ENCODE measurements at regions not wholly inside any gene's neighbourhood (a gene's known extent, or its start where the extent isn't known, plus 50 kb on each side); places are given as distances from the start of the nearest gene placed in this dataset.

- Histone ChIP-seq H3K27me3 (ENCODE audit: low read length) (no peaks in the 10 kb centered on the region), H2AFZ (ENCODE audit: low read length) (no peak overlapping the region), H3K36me3 (ENCODE audit: insufficient read depth, low read length) (no peaks in the 10 kb centered on the region), H3K9me2 (replicated peaks; ENCODE audit: insufficient read depth, low read length) (no peaks in the 10 kb centered on the region), H3K79me2 (ENCODE audit: low read length) (no peaks in the 10 kb centered on the region), H3K9me3 (ENCODE audit: low read length) (no peaks in the 10 kb centered on the region), H3K27ac (ENCODE audit: low read length) (no peak overlapping the region), H3K4me2 (ENCODE audit: low read depth, low read length, poor library complexity, severe bottlenecking) (no peak overlapping the region), H3K9ac (ENCODE audit: low read length) (no peak overlapping the region), H3K4me3 (ENCODE audit: low read length) (no peak overlapping the region), H3K4me1 (ENCODE audit: low read length) (peaks cover 3% of the 10 kb centered on the region; the same call in 1 of the 2 replicates), H4K20me1 (ENCODE audit: insufficient read depth, low read depth, low read length) (no peaks in the 10 kb centered on the region)
- DNase-seq, result no peak
Observed at GRCh38 chr10:88037623-88038022, 174.2 kb downstream of the PTEN start.

- Histone ChIP-seq H3K27ac (ENCODE audit: low read length) (no peak overlapping the region), H2AFZ (ENCODE audit: low read length) (no peak overlapping the region), H3K79me2 (ENCODE audit: low read length) (no peaks in the 10 kb centered on the region), H3K27me3 (ENCODE audit: low read length) (no peaks in the 10 kb centered on the region), H3K9ac (ENCODE audit: low read length) (no peak overlapping the region), H3K9me3 (ENCODE audit: low read length) (no peaks in the 10 kb centered on the region), H3K4me1 (ENCODE audit: low read length) (peaks cover 3% of the 10 kb centered on the region; the same call in 1 of the 2 replicates), H4K20me1 (ENCODE audit: insufficient read depth, low read depth, low read length) (no peaks in the 10 kb centered on the region), H3K4me2 (ENCODE audit: low read depth, low read length, poor library complexity, severe bottlenecking) (no peak overlapping the region), H3K36me3 (ENCODE audit: insufficient read depth, low read length) (no peaks in the 10 kb centered on the region), H3K9me2 (replicated peaks; ENCODE audit: insufficient read depth, low read length) (no peaks in the 10 kb centered on the region), H3K4me3 (ENCODE audit: low read length) (no peak overlapping the region)
- no peak for DNase-seq
Observed at GRCh38 chr10:88038268-88038667, 174.8 kb downstream of the PTEN start.

GRCh38 chr10:88039496-88040200, 176.2 kb downstream of the PTEN start:
- Histone ChIP-seq H3K4me1 (ENCODE audit: low read length) (peaks cover 3% of the 10 kb centered on the region; the same call in 1 of the 2 replicates), H3K9ac (ENCODE audit: low read length) (no peak overlapping the region), H3K27me3 (ENCODE audit: low read length) (no peaks in the 10 kb centered on the region), H3K4me3 (ENCODE audit: low read length) (no peak overlapping the region), H4K20me1 (ENCODE audit: insufficient read depth, low read depth, low read length) (no peaks in the 10 kb centered on the region), H3K9me3 (ENCODE audit: low read length) (no peaks in the 10 kb centered on the region), H2AFZ (ENCODE audit: low read length) (no peak overlapping the region), H3K9me2 (replicated peaks; ENCODE audit: insufficient read depth, low read length) (no peaks in the 10 kb centered on the region), H3K79me2 (ENCODE audit: low read length) (no peaks in the 10 kb centered on the region), H3K36me3 (ENCODE audit: insufficient read depth, low read length) (no peaks in the 10 kb centered on the region), H3K27ac (ENCODE audit: low read length) (no peak overlapping the region), H3K4me2 (ENCODE audit: low read depth, low read length, poor library complexity, severe bottlenecking) (no peak overlapping the region)
- DNase-seq, result no peak

GRCh38 chr10:88041243-88042159, 178.1 kb downstream of the PTEN start:
- Histone ChIP-seq H4K20me1 (ENCODE audit: insufficient read depth, low read depth, low read length) (no peaks in the 10 kb centered on the region), H3K9me2 (replicated peaks; ENCODE audit: insufficient read depth, low read length) (no peaks in the 10 kb centered on the region), H3K9me3 (ENCODE audit: low read length) (no peaks in the 10 kb centered on the region), H2AFZ (ENCODE audit: low read length) (no peak overlapping the region), H3K4me3 (ENCODE audit: low read length) (no peak overlapping the region), H3K27me3 (ENCODE audit: low read length) (no peaks in the 10 kb centered on the region), H3K79me2 (ENCODE audit: low read length) (no peaks in the 10 kb centered on the region), H3K36me3 (ENCODE audit: insufficient read depth, low read length) (no peaks in the 10 kb centered on the region), H3K4me1 (ENCODE audit: low read length) (no peaks in the 10 kb centered on the region), H3K4me2 (ENCODE audit: low read depth, low read length, poor library complexity, severe bottlenecking) (no peak overlapping the region), H3K27ac (ENCODE audit: low read length) (no peak overlapping the region), H3K9ac (ENCODE audit: low read length) (no peak overlapping the region)
- DNase-seq, result no peak

GRCh38 chr10:88042160-88043100, 179.0 kb downstream of the PTEN start:
- Histone ChIP-seq H2AFZ (ENCODE audit: low read length) (no peak overlapping the region), H3K4me3 (ENCODE audit: low read length) (no peak overlapping the region), H3K36me3 (ENCODE audit: insufficient read depth, low read length) (no peaks in the 10 kb centered on the region), H3K27ac (ENCODE audit: low read length) (no peak overlapping the region), H3K4me1 (ENCODE audit: low read length) (no peaks in the 10 kb centered on the region), H3K4me2 (ENCODE audit: low read depth, low read length, poor library complexity, severe bottlenecking) (no peak overlapping the region), H3K9me3 (ENCODE audit: low read length) (no peaks in the 10 kb centered on the region), H3K9me2 (replicated peaks; ENCODE audit: insufficient read depth, low read length) (no peaks in the 10 kb centered on the region), H3K9ac (ENCODE audit: low read length) (no peak overlapping the region), H3K79me2 (ENCODE audit: low read length) (no peaks in the 10 kb centered on the region), H4K20me1 (ENCODE audit: insufficient read depth, low read depth, low read length) (no peaks in the 10 kb centered on the region), H3K27me3 (ENCODE audit: low read length) (no peaks in the 10 kb centered on the region)
- DNase-seq, result no peak

GRCh38 chr10:88045096-88045495, 181.7 kb downstream of the PTEN start:
- Histone ChIP-seq H3K27me3 (ENCODE audit: low read length) (no peaks in the 10 kb centered on the region), H4K20me1 (ENCODE audit: insufficient read depth, low read depth, low read length) (no peaks in the 10 kb centered on the region), H3K27ac (ENCODE audit: low read length) (no peak overlapping the region), H3K9ac (ENCODE audit: low read length) (no peak overlapping the region), H3K36me3 (ENCODE audit: insufficient read depth, low read length) (no peaks in the 10 kb centered on the region), H3K9me2 (replicated peaks; ENCODE audit: insufficient read depth, low read length) (no peaks in the 10 kb centered on the region), H3K4me3 (ENCODE audit: low read length) (no peak overlapping the region), H2AFZ (ENCODE audit: low read length) (no peak overlapping the region), H3K79me2 (ENCODE audit: low read length) (no peaks in the 10 kb centered on the region), H3K4me2 (ENCODE audit: low read depth, low read length, poor library complexity, severe bottlenecking) (no peak overlapping the region), H3K9me3 (ENCODE audit: low read length) (no peaks in the 10 kb centered on the region), H3K4me1 (ENCODE audit: low read length) (no peaks in the 10 kb centered on the region)
- DNase-seq, result no peak

GRCh38 chr10:88045656-88046415, 182.4 kb downstream of the PTEN start:
- H3K27ac ChIP-seq (ENCODE audit: low read length), result no peak overlapping the region
- no peak overlapping the region for H2AFZ ChIP-seq (ENCODE audit: low read length)
- H3K4me2 ChIP-seq (ENCODE audit: low read depth, low read length, poor library complexity, severe bottlenecking), result no peak overlapping the region
- no peaks in the 10 kb centered on the region for H3K36me3 ChIP-seq (ENCODE audit: insufficient read depth, low read length)
- no peaks in the 10 kb centered on the region for H3K4me1 ChIP-seq (ENCODE audit: low read length)
- H3K9me2 ChIP-seq (replicated peaks; ENCODE audit: insufficient read depth, low read length), result no peaks in the 10 kb centered on the region
- DNase-seq, result no peak
- no peak overlapping the region for H3K9ac ChIP-seq (ENCODE audit: low read length)
- no peaks in the 10 kb centered on the region for H3K79me2 ChIP-seq (ENCODE audit: low read length)
- H4K20me1 ChIP-seq (ENCODE audit: insufficient read depth, low read depth, low read length), result no peaks in the 10 kb centered on the region
- H3K9me3 ChIP-seq (ENCODE audit: low read length), result no peaks in the 10 kb centered on the region
- H3K27me3 ChIP-seq (ENCODE audit: low read length), result no peaks in the 10 kb centered on the region
- H3K4me3 ChIP-seq (ENCODE audit: low read length), result no peak overlapping the region
